ENCODE measurements at regions not wholly inside any gene's neighbourhood (a gene's known extent, or its start where the extent isn't known, plus 50 kb on each side); places are given as distances from the start of the nearest gene placed in this dataset.

- TF ChIP-seq CTCF (conservative IDR thresholded peaks at IDR 0.05; ENCODE audit: low read length): no peak
- no peak for DNase-seq (ENCODE audit: low read depth)
- no peak overlapping the region for H3K4me3 ChIP-seq (ENCODE audit: low read length)
Observed at GRCh38 chr1:83756984-83757717, 241.8 kb downstream of the TTLL7 start.

- DNase-seq (ENCODE audit: low read depth): no peak
- no peak for TF ChIP-seq CTCF (conservative IDR thresholded peaks at IDR 0.05; ENCODE audit: low read length)
- H3K4me3 ChIP-seq (ENCODE audit: low read length): no peak overlapping the region
Observed at GRCh38 chr1:83751602-83752001, 247.3 kb downstream of the TTLL7 start.

DNA sequence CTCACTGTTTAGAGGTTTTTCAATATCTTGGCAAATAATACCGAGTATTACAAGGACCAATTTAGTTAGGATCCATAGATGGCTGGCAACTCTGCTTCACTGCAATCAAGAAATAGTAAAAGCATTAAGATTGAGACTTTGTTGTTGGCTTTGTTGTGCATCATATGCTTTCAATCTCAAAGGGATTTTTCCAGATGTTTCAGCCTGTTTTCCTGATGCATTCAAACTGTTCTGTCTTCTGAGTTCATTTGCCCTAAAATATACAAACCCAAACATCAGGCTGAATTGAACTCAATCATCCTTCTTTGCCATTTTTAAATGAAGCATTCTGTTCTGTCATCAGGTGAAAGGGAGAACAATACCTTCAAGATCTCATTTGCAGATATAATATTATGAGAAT is 248.7 kb downstream of the TTLL7 start:
- no peak for DNase-seq (ENCODE audit: low read depth)
- H3K4me3 ChIP-seq (ENCODE audit: low read length): no peak overlapping the region
- TF ChIP-seq CTCF (conservative IDR thresholded peaks at IDR 0.05; ENCODE audit: low read length): no peak

DNA sequence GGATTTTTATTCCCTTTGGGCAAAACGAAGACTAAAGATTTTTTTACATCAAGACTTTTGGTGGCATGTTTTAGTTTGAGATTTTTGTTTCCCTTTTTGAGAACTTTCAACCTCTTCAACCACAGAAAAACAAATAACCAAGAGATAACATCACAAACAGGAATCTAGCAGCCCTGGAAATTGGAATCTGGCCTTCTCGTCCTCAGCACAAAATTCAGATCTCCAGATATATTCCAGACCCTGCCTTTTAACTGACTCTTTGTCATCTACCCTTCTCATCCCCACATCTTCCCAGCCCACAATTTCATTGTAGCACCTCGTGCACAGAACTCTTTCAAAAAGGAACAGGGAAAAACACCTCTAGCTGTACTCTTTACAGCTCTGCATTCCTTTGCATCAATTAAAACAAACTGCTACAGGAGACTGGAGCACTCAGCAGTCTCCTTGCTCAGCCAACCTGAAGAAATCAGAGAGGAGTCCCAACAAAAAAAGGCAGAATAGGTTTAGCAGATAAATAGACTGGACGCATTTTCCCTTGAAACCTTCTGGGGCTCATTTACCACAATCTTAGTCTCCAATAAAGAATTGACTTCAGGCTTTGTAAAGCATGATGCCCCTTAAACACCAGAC is 251.0 kb downstream of the TTLL7 start:
- no peak for TF ChIP-seq CTCF (conservative IDR thresholded peaks at IDR 0.05; ENCODE audit: low read length)
- DNase-seq (ENCODE audit: low read depth): no peak

DNA sequence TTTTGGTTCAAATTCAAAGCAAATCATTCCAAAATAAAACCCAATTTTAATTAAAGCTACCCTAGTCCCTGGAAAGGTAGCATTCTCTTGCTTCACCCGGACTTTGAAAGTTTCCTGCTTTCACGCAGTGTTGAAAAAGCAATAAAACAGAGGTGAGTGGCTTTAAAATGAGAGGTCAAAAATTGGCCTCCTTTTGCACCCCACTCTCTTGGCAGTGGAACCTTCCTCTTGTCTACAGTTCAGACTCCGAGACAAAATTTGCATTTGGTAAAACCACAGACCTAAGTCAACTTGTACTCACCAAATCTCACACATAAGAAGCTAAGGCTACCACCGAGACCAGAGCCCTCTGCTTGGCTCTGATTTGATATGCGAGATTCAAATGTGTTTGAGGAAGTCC is 252.7 kb downstream of the TTLL7 start:
- H3K4me3 ChIP-seq (ENCODE audit: low read length): no peak overlapping the region
- no peak for DNase-seq (ENCODE audit: low read depth)

More for the DNA sequence above, 251.0 kb downstream of the TTLL7 start:
- no peak overlapping the region for H3K4me3 ChIP-seq (ENCODE audit: low read length)

GRCh38 chr1:83742446-83742845 is 256.5 kb downstream of the TTLL7 start:
- H3K4me3 ChIP-seq (ENCODE audit: low read length): no peak overlapping the region
- no peak for TF ChIP-seq CTCF (conservative IDR thresholded peaks at IDR 0.05; ENCODE audit: low read length)
- DNase-seq (ENCODE audit: low read depth): peak; percentile 3

More for the DNA sequence above, 252.7 kb downstream of the TTLL7 start:
- TF ChIP-seq CTCF (conservative IDR thresholded peaks at IDR 0.05; ENCODE audit: low read length): no peak

GRCh38 chr1:83741770-83742169 is 257.2 kb downstream of the TTLL7 start:
- no peak for DNase-seq (ENCODE audit: low read depth)
- H3K4me3 ChIP-seq (ENCODE audit: low read length): no peak overlapping the region
- TF ChIP-seq CTCF (conservative IDR thresholded peaks at IDR 0.05; ENCODE audit: low read length): no peak
